Globus pallidus (tissue), 1 donor: ENCODE measurements at regions not wholly inside any gene's neighbourhood (a gene's known extent, or its start where the extent isn't known, plus 50 kb on each side); places are given as distances from the start of the nearest gene placed in this dataset.

Experiments
- DNase-seq: peaks from one replicate; pipeline ENCODE4 v3.0.0-alpha.2; 2015; ENCODE audit warnings: low spot score

DNA sequence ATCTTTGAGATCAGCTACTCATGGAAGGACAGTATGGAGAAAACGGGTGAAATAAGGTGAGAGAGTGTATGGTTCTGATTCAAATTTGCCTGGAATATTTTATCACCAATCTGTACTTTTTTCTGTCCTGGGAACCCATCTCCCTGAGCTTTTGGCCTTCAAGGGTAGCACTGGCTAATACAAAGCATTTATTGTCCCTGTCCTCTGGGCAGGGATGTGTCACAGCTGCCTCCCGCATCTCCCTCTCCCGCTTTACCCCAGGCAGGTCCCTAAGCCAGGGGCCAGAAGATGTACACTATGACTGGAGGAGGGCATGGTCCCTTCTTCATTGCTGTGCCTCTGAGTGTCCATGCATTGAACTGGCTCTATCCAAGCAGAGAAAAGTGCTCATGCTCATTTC, 201.7 kb upstream of the CHRNA7 start:
- peak; percentile 75 for DNase-seq

DNA sequence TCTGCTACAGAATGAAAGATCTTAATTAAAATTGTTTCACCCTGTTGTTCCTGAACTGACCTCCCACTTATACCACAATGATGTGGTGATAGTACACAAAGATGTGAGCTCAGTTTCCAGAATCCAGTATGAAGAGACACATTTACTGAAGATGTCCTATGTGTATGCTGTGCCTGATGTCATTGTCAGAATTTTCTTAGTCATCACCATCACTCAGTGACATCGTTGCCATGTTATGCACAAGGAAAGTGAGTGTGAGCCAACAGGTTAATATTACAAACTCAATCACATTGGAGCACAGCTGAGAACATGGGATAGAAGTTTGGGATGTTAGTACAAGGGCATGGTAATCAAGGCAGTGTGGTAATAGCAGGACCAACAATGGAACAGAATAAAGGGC, 199.7 kb upstream of the CHRNA7 start:
- DNase-seq = no peak

DNA sequence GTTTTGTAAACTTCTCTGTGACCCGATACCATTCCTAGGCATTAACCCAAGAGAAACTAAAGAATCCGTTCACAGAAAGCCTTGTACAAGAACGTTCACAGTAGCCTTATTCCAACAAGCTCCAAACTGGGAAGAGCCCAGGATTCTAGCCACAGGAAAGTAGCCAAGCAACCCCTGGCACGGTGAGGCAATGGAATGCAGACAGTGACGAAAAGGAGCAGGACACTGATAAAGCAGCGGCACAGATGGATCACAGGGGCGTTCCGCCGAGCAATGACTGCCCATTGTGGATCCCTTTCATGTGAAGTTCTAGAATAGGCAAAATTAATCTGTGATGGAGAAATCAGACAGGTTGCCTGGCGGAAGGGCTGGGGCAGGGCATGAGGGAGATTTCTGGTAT, 198.7 kb upstream of the CHRNA7 start:
- DNase-seq = no peak

DNA sequence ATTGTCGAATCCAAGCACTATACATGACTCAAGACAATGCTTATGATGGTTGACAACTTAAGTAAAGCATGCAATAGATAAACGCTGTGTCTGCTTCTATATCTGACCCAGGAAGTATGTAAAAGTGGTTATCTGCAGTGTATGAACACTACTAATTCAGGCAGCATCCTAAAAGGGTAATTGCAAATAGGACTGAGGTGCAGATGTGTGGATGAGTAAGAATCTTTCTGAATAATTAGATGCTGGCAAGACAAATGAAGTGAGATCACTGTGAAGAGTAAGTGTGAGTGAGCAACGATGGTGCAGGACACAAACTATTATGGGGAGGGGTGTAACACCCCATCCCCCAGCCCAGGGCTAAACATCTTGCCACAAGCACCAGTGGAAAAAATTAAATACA, 195.7 kb upstream of the CHRNA7 start:
- no peak for DNase-seq

DNA sequence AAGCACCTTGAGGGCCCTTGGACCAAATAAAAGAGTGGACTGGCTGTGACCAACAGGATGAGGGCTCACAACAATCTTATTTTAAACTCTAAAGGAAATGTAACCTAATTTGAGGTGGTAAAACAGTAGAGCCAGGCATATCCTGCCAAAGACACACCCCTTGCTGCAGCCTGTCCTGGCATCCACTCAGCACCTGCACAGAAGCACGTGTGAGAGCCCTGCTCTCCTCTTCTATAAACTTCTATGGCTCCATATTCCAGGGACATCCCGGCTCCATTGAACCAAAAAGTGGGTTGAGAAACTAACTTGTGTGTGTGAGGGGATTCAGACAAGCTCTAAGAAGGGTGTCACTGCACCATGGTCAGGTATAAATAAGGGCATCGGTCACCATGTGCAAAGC, 190.9 kb upstream of the CHRNA7 start:
- DNase-seq = no peak

DNA sequence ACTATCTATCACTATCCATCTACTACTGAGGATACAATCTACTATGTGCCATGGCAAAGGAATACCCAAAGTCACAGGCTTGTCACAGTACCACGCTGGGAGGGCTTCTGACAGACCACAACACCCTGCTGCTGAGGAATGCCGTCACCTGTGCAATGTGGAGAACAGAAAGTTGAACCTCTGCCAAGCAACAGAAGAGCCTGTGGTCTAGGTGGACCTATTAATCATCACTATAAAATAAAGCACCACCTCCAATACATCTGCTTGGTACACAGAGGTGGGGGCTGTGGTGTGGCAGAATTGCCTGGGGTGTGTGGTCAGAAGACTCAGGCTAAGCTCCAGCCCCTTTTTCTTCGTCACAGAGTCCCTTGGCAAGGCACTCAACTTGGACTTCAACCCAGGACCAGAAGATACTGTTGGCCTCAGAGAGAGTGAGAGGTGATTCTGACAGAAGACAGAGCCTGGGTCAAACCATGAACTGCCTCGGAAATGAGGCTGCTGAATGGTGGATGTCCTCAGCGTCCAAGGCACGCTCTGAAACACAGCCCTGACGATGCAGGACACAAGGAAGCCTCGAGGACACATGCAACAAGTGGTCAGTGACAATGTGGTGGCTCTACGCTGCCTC, 189.4 kb upstream of the CHRNA7 start:
- DNase-seq = no peak

DNA sequence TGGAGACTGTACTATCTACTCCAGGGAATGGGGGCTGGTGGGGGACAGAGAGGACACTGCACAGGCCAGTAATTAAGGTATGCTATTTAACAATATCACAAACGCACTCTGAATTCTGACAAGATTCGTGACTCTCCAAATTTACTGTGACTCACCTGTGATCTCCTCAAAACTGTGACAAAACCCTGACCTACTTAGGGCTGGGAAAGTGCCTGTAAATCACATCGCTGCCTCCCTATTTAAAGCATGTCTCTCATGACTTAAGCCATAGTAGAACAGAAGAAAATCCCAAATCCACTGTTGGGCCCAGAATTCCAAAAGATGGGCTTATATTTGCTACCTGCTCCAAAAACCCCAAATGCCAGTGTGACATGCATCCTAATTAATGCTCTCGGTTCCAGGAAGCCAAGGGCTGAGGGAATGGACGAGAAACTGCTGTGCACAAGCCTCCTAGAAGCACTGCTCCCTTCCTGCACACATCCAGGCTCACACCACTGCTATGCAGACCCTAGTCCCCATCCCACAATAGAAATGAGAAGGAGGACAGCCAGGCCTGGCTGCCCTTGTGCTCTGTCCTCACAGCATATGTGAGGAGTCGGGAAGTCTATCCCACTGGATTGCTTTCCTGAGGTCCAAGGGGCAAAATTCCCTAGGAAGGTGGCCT, 187.7 kb upstream of the CHRNA7 start:
- DNase-seq = no peak

DNA sequence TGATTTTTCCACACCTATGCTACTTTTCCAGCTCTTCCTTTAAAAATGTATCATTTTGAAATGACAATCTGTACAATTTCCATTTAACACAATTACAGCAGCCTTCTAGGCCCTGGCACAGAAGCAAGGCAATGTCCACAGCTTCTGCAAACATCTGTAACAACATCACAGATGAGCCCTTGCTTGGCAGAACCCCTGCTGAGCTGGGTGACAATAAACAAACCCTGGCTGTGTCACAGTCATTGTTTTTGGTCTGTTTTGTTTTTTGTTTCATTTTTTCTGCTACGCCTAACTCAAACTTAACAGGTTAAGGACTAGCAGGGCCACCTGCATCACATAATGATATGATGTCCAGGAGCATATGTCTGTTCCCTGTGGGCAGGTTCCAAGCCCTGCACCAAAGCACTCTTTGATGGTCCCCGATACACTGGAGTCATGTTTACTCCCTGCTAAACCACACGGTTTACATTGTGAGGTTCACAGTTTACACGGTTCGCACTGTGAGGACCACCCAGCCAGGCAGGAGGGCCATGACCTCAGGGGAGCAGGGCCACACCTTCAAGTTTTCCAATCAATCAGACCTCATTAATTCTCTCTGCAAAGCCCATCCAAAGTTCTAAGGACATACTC, 186.8 kb upstream of the CHRNA7 start:
- DNase-seq = peak; percentile 95

DNA sequence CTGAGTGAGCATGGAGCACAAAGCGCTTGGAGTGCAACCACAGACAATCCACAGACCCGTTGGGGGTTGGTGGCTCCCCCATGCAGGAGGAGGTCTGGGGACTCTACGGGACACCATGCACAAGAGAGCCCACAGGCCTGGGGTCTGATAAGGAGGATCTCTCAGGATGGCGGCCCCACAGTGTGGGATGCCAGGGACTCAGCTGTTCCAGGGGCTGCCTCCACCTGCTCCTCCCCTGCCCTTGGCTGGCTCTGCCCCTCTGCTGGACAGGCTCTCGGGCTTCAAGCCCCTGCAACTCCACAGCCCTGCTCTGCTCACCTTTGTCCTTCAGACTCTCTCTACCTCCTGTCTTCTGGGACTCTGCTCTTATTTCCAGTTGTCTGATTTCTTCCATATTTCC, 184.5 kb upstream of the CHRNA7 start:
- no peak for DNase-seq

DNA sequence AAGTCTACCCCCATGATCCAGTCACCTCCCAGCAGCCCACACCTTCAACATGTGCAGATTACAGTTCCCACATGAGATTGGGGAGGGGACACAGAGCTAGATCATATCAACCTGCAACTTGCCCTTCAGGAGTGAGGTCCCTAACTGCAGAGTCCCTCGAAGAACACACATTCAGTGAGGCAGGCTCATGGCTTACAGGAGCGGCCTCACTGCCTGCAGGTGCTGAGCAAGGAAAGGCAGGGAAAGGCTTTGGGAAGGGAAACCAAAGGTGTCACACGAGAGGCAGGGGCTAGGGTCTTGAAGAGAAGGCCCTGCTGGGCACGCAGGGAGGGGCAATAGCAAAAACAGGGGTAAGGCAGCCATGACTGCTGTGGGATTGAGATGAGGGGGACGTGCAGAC, 182.4 kb upstream of the CHRNA7 start:
- DNase-seq = no peak

DNA sequence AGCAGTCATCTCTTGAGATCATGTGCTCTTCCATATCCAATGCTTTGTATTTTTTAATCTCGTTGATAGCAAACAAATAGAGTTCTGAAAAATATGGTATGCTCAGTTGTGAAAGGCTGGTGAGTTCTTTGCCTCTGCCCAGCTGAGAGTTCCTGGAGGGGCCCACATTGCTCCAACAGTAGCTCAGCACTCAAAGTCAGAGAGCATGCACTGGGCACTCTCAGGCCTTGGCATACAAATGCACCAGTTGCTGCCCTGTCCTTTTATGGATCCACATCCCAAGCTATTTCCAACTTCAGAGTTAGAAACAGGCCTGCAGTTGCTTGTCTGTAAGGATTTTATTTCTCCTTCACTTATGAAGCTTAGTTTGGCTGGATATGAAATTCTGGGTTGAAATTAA, 181.7 kb upstream of the CHRNA7 start:
- no peak for DNase-seq

DNA sequence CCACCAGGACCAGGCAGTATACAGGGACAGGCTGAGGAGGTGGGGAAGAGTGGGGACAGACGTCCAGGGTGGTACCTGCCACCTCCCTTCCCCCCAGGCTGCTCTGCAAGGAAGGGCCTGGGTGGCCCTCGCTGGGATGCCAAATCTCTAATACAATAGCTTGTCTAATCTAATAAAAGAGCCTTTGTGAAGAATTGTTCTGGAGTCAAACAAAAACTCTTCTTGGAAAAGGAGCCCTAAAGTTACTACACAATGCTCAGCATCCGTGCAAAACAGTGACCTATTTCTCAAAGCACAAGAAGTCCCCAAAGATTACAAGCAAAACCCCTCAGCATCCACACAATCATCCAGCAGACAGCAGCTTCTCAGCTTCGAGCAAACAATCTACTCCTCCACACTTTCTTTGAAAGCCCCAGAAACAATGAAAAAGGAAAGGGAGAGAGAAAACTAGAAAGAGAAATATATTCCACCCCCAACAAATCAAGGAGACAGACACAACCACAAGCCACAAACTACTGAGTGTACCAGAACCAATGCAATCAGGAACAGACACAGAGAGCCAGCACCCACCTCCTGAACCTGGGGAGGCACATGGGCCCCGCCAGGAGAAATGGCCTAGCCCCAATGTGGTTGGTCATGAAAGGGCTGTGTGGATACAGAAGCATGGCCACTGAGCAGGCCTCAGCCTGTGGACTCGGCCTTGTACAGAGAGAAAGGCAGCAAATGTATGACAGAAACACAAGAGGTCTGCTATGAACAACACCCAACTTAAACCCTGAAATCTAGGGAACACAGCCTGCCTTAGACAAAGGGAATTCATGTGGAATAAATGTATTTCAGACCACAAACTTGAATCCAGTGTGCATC, 177.1 kb upstream of the CHRNA7 start:
- DNase-seq = peak; percentile 88

DNA sequence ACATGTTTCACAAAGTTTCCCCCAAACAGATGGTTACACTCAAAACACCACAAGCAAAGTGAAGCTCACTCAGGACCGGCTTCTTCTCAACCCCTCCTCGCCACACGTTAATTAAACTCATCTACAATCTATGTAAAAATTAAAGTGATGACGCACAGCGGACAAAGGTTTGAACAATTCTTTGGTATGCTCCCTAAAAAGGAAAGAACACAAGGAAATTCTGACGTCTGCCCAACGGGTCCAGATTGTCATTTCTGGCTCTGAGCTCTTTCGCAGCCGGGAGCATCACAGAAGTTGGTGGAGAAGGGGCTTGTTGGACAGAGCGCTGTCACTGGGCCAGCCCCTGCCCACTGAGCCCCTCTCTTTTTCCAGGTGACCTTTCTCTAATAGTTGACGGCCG, 173.7 kb upstream of the CHRNA7 start:
- DNase-seq = no peak

DNA sequence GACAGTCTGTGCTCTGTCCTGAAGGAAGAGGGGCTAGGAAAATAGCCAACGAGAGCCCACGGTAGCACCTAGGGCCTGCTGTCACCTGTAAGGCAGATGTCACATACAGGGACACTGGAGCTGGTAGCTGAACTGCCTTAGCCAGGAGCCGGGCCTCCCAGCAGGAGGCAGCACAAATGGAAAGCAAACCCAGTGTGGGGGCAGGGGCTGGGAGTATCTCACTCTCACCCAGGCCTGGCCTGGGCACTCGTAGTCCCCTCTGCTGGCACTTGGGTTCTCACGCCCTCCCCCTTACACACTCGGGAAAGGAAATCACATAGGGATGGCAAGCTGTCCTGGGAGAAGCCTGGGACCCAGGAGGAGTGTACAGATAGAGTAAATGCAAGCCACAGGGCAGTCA, 173.1 kb upstream of the CHRNA7 start:
- no peak for DNase-seq

DNA sequence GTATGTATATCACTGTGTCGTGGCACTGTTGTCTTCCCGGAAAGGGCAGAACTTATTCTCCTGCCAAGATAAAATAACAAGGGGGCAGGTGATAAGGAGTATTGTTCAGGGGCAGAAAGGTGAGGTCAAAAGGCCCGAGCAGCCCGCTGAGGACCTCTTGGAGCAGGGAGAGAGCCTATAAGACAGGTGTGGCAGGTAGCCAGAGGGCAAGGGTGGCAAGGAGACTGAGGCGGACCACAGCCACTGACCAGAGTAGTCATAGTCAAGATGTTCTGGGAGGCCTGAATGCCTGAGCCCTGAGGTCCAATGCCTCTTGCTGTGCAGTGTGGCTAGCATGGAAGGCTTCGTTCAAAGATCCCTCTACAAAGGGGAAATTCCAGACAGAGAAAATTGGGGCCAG, 172.3 kb upstream of the CHRNA7 start:
- no peak for DNase-seq

DNA sequence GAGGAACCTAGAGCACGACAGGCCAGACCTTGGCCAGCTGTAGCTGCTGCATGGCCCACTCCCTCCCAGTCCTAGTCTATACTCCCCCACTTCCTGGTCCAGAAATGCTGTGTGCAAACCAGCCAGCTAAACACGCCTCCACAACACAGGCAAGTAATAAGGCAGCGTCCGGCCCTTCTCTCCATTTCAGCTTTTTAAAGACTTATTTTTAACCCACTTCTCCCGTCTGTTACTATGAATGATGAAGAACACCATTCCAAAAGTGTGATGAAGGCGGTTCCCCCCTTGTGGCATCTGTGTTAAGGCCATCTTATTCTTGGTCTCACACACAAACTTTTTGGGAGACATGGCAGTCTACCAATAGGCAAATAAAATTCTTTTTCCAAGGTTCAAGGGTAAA, 164.1 kb upstream of the CHRNA7 start:
- DNase-seq = no peak

DNA sequence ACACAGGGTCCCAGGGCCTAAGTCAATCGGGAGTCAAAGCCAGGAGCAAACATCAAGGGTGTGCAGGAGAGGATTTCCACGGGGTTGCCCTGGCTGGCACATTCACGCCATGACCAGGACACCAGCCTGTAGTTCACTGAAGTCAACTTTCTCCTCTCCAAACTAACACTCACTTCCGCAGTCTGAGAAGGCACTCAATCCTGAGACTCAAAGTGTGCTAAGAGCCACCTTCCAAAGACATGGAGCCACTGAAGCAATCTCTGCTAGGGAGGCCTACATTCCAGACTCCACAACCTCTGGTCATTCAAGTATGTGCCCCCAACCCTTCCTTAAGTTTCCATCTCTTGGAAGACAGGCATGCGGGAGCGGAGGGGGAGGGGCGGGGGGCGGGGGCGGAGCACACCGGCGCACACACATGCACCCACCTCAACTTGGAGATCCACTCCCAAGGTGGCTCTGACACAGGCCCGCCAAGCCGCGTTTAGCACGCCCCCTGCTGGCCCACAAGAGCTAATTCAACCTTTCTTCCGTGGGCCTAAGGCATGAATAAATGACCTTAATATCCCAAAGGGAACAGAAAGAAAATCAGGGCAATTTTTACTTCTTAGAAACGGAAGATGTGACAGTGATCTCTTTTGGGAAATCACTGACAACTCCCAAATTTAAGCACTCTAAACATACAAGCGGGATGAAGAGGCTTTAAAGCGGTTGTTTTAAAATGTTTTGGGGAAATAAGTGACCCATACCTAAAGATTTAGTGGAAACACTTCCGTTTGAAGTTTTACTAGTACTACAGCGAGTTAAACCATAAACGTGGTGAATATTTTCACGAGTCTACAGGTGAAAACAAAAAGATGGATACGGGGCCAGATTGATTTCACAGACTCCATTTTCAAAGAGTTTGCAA, 162.5 kb upstream of the CHRNA7 start:
- DNase-seq = peak; percentile 81

DNA sequence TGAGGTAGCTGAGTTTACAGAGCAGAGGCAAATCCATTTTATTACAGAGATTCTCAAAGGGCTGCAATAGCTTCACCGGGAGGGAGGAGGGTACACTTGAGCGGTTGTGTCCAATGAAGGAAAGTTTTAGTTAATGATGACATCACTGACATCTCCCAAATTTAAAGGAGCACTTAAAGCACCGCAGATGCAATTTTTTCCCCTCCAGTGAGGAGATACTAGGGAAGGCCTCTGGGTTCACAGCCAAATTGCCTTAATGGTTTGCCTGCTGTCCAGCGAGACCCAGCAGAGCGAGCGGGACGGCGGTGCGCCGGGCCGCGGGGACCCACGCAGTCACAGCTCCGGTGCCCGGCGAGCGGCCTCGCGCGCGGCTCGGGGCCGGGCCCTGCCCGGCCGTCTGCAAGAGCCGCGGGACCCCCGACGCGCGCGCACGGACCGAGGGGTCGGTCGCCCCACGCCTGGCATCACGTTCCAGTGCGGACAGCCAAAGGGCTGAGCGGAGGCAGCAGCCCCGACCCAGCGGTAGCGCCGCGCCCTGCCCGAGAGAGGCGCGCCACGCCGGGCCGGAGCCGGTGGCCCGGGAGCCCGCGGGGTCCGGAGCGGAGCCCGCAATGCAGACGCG, 160.5 kb upstream of the CHRNA7 start:
- DNase-seq = no peak

DNA sequence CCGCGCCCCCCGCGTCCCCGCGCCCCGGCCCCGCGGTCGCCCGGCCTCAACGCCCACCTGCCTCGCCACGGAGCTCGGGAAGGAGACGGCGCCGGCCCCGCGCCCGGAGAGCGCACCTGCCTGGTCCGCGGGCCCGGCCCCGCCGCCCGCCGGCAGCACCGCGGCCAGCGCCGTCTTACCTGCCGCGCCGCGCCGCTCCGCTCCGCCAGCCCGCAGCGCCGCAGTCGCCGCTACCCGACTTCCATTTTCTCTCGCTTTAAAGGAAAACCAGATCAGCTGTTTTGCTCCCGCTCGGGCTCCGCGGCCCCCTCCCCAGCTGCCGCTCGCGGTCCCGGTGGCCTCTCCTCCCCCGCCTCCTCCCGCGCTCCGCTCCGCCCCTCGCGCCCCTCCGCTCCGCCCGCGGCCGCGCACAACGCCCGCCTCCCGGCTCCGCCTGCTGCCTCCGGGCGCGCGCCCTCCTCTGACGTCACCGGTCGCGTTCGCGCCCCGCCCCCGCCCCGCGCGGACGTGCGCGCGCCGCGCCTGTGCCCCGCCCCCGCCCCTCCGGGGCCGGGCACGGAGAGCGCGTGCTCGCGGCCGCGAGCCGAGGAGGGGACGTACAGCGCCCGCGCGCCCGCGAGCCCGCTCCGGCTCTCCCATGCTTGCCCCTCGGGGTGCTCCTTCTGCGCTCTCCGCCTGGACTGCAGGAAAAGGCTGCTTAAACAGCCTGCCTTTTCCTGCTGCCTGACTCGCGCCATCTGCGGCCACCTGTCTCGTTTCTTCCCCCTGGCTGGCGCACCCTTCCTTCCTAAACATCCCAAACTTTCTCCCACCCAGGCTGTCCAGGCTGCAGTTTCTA, 159.8 kb upstream of the CHRNA7 start, which contains the start of gene OTUD7A:
Gene OTUD7A, minus strand, starts transcription at position 346 of the 838 bp plus-strand sequence.
- DNase-seq = peak; percentile 94
